Loucy (cell line): ENCODE measurements at regions not wholly inside any gene's neighbourhood (a gene's known extent, or its start where the extent isn't known, plus 50 kb on each side); places are given as distances from the start of the nearest gene placed in this dataset.

Experiments used
- H2AFZ ChIP-seq: fragments of 200-600 bp; sonication (generic); 2 replicates; pipeline ENCODE4 v1.6.0; 2016; ENCODE audit warnings: antibody characterized with exemption, mild to moderate bottlenecking, low read length, moderate library complexity
- H3F3A ChIP-seq: fragments of 200-600 bp; 2 replicates; pipeline ENCODE4 v1.6.0; 2016; ENCODE audit warnings: antibody characterized with exemption, low read depth, mild to moderate bottlenecking
- H3K27me3 ChIP-seq: fragments of 200-600 bp; sonication (generic); 2 replicates; pipeline ENCODE4 v1.6.1; 2014; ENCODE audit warnings: low read length, mild to moderate bottlenecking; ENCODE audit not compliant: insufficient read depth, poor library complexity, severe bottlenecking
- H3K36me3 ChIP-seq: fragments of 200-600 bp; sonication (generic); 2 replicates; pipeline ENCODE4 v1.6.1; 2016; ENCODE audit warnings: low read length; ENCODE audit not compliant: insufficient read depth
- H3K4me1 ChIP-seq: fragments of 200-600 bp; sonication (generic); 2 replicates; pipeline ENCODE4 v1.5.1; 2014; ENCODE audit warnings: low read length, mild to moderate bottlenecking; ENCODE audit not compliant: insufficient read depth, poor library complexity, severe bottlenecking
- H3K4me2 ChIP-seq: fragments of 200-600 bp; sonication (generic); 2 replicates; pipeline ENCODE4 v1.6.0; 2014; ENCODE audit warnings: antibody characterized with exemption, low read length, low read depth, mild to moderate bottlenecking; ENCODE audit not compliant: poor library complexity, severe bottlenecking
- H3K4me3 ChIP-seq: fragments of 200-600 bp; sonication (generic); 2 replicates; pipeline ENCODE4 v1.5.1; 2014; ENCODE audit warnings: low read length, mild to moderate bottlenecking, mixed read lengths; ENCODE audit not compliant: poor library complexity, severe bottlenecking
- H3K79me2 ChIP-seq: fragments of 200-600 bp; sonication (generic); 2 replicates; pipeline ENCODE4 v1.6.1; 2014; ENCODE audit warnings: low read length; ENCODE audit not compliant: insufficient read depth
- H3K9ac ChIP-seq: fragments of 200-600 bp; sonication (generic); 2 replicates; pipeline ENCODE4 v1.6.0; 2014; ENCODE audit warnings: mild to moderate bottlenecking, low read depth, low read length, moderate library complexity; ENCODE audit not compliant: poor library complexity, severe bottlenecking
- H3K9me2 ChIP-seq: fragments of 200-600 bp; sonication (generic); replicated peaks from 2 replicates; pipeline ENCODE4 v1.6.1; 2016; ENCODE audit warnings: low read depth, low read length, mixed read lengths
- H3K9me3 ChIP-seq: fragments of 200-600 bp; sonication (generic); 2 replicates; pipeline ENCODE4 v1.6.1; 2014; ENCODE audit warnings: mild to moderate bottlenecking, antibody characterized with exemption, low read length, low read depth; ENCODE audit not compliant: insufficient read depth
- H4K20me1 ChIP-seq: fragments of 200-600 bp; sonication (generic); 2 replicates; pipeline ENCODE4 v1.6.0; 2014; ENCODE audit warnings: antibody characterized with exemption, low read length, mild to moderate bottlenecking; ENCODE audit not compliant: insufficient read depth, poor library complexity, severe bottlenecking
- EZH2phosphoT487 ChIP-seq: fragments of 200-600 bp; IDR thresholded peaks from 2 replicates; pipeline ENCODE4 v1.6.1; 2018; ENCODE audit warnings: antibody characterized with exemption, mild to moderate bottlenecking, moderate library complexity, borderline replicate concordance
- TF ChIP-seq, protein P1 (sequence below): fragments of 200-600 bp; sonication (generic); conservative IDR thresholded peaks from 2 replicates; pipeline ENCODE4 v1.5.1; 2014; ENCODE audit warnings: mild to moderate bottlenecking, antibody characterized with exemption, low read length

DNA sequence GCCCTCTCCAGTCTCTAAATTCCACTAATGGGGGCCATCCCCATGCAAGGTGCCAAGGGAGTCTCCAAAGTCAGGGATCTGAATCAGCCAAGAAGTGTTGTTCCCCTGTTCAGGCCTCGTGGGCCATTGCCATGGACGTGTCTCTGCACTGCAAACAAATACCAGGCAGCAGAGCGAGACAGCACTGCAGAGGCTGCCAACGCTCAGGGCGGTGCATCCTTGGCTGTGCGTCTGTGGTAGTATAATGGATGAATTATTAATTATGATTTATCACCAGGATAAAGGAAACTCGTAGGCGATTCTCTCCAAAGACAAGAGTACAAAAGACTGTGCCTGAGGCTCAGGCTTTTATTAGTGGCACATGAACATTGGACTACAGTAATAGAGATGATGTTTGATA, 122.3 kb upstream of the NTF3 start:
- Histone ChIP-seq H3K4me2 (no peak overlapping the region), H3K4me1 (no peaks in the 10 kb centered on the region), H3K27me3 (no peaks in the 10 kb centered on the region), H4K20me1 (no peaks in the 10 kb centered on the region), H3K9me2 (no peaks in the 10 kb centered on the region), H3K4me3 (no peak overlapping the region), H3K9ac (no peak overlapping the region), H3K79me2 (no peaks in the 10 kb centered on the region), H3K9me3 (peaks cover 5% of the 10 kb centered on the region; the same call in 1 of the 2 replicates), H3F3A (no peaks in the 10 kb centered on the region), H2AFZ (no peak overlapping the region), H3K36me3 (no peaks in the 10 kb centered on the region)
- TF ChIP-seq EZH2phosphoT487: no peak
- TF ChIP-seq, protein P1, sequence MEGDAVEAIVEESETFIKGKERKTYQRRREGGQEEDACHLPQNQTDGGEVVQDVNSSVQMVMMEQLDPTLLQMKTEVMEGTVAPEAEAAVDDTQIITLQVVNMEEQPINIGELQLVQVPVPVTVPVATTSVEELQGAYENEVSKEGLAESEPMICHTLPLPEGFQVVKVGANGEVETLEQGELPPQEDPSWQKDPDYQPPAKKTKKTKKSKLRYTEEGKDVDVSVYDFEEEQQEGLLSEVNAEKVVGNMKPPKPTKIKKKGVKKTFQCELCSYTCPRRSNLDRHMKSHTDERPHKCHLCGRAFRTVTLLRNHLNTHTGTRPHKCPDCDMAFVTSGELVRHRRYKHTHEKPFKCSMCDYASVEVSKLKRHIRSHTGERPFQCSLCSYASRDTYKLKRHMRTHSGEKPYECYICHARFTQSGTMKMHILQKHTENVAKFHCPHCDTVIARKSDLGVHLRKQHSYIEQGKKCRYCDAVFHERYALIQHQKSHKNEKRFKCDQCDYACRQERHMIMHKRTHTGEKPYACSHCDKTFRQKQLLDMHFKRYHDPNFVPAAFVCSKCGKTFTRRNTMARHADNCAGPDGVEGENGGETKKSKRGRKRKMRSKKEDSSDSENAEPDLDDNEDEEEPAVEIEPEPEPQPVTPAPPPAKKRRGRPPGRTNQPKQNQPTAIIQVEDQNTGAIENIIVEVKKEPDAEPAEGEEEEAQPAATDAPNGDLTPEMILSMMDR: no peak

DNA sequence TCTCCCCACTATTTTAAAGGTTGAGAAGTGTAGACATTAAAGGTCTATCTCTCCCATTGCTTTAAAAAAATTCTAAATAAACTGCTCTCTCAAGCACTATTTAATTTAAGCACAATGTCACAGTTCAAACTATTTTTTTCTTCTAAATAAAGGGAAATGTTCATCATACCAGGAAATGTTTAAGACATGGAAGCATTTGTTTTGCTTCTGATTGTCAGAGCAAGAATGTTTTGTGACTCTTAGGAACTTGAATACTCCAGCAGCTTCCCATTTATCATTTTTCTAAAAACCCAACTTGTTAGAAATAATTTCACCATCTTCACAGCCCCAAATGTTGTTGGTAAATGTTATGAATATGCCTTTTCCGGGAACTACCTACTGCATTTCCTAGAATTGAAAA, 121.8 kb upstream of the NTF3 start:
- Histone ChIP-seq H3K4me1 (no peaks in the 10 kb centered on the region), H3K9me2 (no peaks in the 10 kb centered on the region), H3K36me3 (no peaks in the 10 kb centered on the region), H3K9me3 (peaks cover 8% of the 10 kb centered on the region; the same call in 1 of the 2 replicates), H3K4me3 (no peak overlapping the region), H2AFZ (no peak overlapping the region), H4K20me1 (no peaks in the 10 kb centered on the region), H3K9ac (no peak overlapping the region), H3F3A (no peaks in the 10 kb centered on the region), H3K27me3 (no peaks in the 10 kb centered on the region), H3K4me2 (no peak overlapping the region), H3K79me2 (no peaks in the 10 kb centered on the region)
- TF ChIP-seq, protein P1: no peak
- no peak for TF ChIP-seq EZH2phosphoT487

DNA sequence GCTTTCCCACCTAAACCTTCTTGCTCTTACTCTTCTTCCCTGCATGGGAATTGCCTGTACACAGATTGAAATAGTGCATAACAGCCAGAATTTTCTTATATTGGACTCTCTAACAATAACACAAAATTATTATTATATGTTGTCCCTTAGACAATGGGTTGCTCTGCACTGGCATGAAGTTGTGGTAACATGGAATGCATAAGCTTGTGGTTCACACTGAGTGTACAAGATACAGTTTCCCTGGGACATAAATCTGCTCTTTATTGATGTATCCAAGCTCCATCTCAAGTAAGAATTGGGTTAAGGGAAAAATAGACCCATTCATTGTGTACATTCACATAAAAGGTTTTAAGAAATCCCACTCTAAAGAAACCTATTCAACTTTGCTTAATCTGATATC, 114.4 kb upstream of the NTF3 start:
- H3F3A ChIP-seq: no peaks in the 10 kb centered on the region
- TF ChIP-seq, protein P1: no peak
- TF ChIP-seq EZH2phosphoT487: no peak
- no peaks in the 10 kb centered on the region for H3K79me2 ChIP-seq
- H3K4me2 ChIP-seq: no peak overlapping the region
- H3K9ac ChIP-seq: no peak overlapping the region
- H3K9me3 ChIP-seq: peaks cover 13% of the 10 kb centered on the region; the same call in 1 of the 2 replicates
- no peaks in the 10 kb centered on the region for H4K20me1 ChIP-seq
- H3K36me3 ChIP-seq: no peaks in the 10 kb centered on the region
- H3K4me1 ChIP-seq: no peaks in the 10 kb centered on the region
- no peak overlapping the region for H2AFZ ChIP-seq
- no peak overlapping the region for H3K4me3 ChIP-seq
- H3K9me2 ChIP-seq: no peaks in the 10 kb centered on the region
- no peaks in the 10 kb centered on the region for H3K27me3 ChIP-seq
